H1 (cell line): ENCODE measurements at regions not wholly inside any gene's neighbourhood (a gene's known extent, or its start where the extent isn't known, plus 50 kb on each side); places are given as distances from the start of the nearest gene placed in this dataset.

ENCODE experiments used
- CTCF ChIA-PET: fragments of 300-600 bp; sonication (Branson Sonifier 250); formaldehyde crosslinking; loops from one replicate; lab custom pipeline; 2021; ENCODE audit not compliant: partially characterized antibody; lab: Charles Lee
- POLR2A ChIA-PET: fragments of 300-600 bp; sonication (Branson Sonifier 250); formaldehyde crosslinking; loops from one replicate; lab custom pipeline; 2021; ENCODE audit warnings: inconsistent platforms; ENCODE audit not compliant: partially characterized antibody; lab: Charles Lee
- DNase-seq, 2 experiments: peaks; one replicate each; pipeline versions ENCODE4 v3.0.0 to v3.0.0-alpha.2; 2010 to 2022; ENCODE audit warnings: low spot score in 2 of 2, low read depth in 1 of 2, mixed read lengths in 1 of 2
- FAIRE-seq: peaks from 2 replicates; lab custom pipeline; 2011; peaks lifted over from hg19 to GRCh38; lab: Jason Lieb, UNC
- H2AFZ ChIP-seq: 2 replicates; pipeline ENCODE4 v1.8.1; 2012; ENCODE audit warnings: low read length, inconsistent platforms
- H2AK5ac ChIP-seq: 2 replicates; pipeline ENCODE4 v1.6.1; 2013; ENCODE audit warnings: low read depth, low read length
- H2BK120ac ChIP-seq: replicated peaks from 2 replicates; pipeline ENCODE3; 2013; ENCODE audit warnings: low read depth, low read length, inconsistent platforms
- H2BK12ac ChIP-seq: 2 replicates; pipeline ENCODE4 v1.6.1; 2013; ENCODE audit warnings: low read depth, low read length
- H2BK15ac ChIP-seq: 2 replicates; pipeline ENCODE4 v1.6.1; 2013; ENCODE audit warnings: low read length
- H2BK20ac ChIP-seq: 2 replicates; pipeline ENCODE4 v1.6.1; 2013; ENCODE audit warnings: low read length
- H2BK5ac ChIP-seq: 2 replicates; pipeline ENCODE4 v1.6.1; 2013; ENCODE audit warnings: low read depth, low read length
- H3K14ac ChIP-seq: 2 replicates; pipeline ENCODE4 v1.6.1; 2013; ENCODE audit warnings: inconsistent platforms; ENCODE audit not compliant: insufficient read length
- H3K18ac ChIP-seq: 2 replicates; pipeline ENCODE4 v1.6.1; 2013; ENCODE audit warnings: low read length; ENCODE audit errors: extremely low read depth
- H3K23ac ChIP-seq: 2 replicates; pipeline ENCODE4 v1.6.1; 2013; ENCODE audit warnings: inconsistent platforms; ENCODE audit not compliant: insufficient read length
- H3K23me2 ChIP-seq: 2 replicates; pipeline ENCODE4 v1.6.1; 2013; ENCODE audit warnings: low read depth, low read length
- H3K27ac ChIP-seq: 2 replicates; pipeline ENCODE4 v1.6.1; 2011; ENCODE audit warnings: low read depth, low read length, inconsistent platforms
- H3K27me3 ChIP-seq, 4 experiments: replicated peaks in 1 of 4; 1 replicate in 1 of 4; 2 replicates in 3 of 4; pipeline versions ENCODE4 v1.6.1 to v1.8.1; 2011 to 2013; ENCODE audit warnings: low read length in 3 of 4, mild to moderate bottlenecking in 3 of 4, inconsistent platforms in 2 of 4, mixed read lengths in 2 of 4, moderate library complexity in 1 of 4; ENCODE audit not compliant: control insufficient read depth in 3 of 4, insufficient read depth in 3 of 4; ENCODE audit errors: extremely low read depth in 1 of 4
- H3K36me3 ChIP-seq, 4 experiments: 2 replicates each; pipeline versions ENCODE4 v1.6.1 to v1.8.1; 2011 to 2013; ENCODE audit warnings: mild to moderate bottlenecking in 4 of 4, low read length in 3 of 4, moderate library complexity in 2 of 4, control low read depth in 1 of 4, inconsistent platforms in 1 of 4; ENCODE audit not compliant: insufficient read depth in 4 of 4, control insufficient read depth in 2 of 4
- H3K4ac ChIP-seq: replicated peaks from 2 replicates; pipeline ENCODE3; 2013; ENCODE audit warnings: low read length, low read depth, mixed read lengths, inconsistent platforms; ENCODE audit not compliant: insufficient read length
- H3K4me1 ChIP-seq, 4 experiments: replicated peaks in 1 of 4; 1 replicate in 1 of 4; 2 replicates in 3 of 4; pipeline versions ENCODE4 v1.6.1 to v1.8.1; 2011 to 2013; ENCODE audit warnings: low read length in 3 of 4, inconsistent platforms in 2 of 4, mixed read lengths in 1 of 4; ENCODE audit not compliant: insufficient read depth in 4 of 4, control insufficient read depth in 3 of 4
- H3K4me2 ChIP-seq, 2 experiments: 2 replicates each; pipeline versions ENCODE4 v1.6.1 to v1.8.1; 2011 to 2013; ENCODE audit warnings: low read depth in 2 of 2, low read length in 2 of 2, control low read depth in 1 of 2, inconsistent platforms in 1 of 2, mild to moderate bottlenecking in 1 of 2; ENCODE audit not compliant: insufficient read depth in 1 of 2
- H3K4me3 ChIP-seq, 4 experiments: fragments of 200-600, 300-600 bp in 1 of 4; sonication (generic), shearing (Covaris generic), sonication (Bioruptor Twin) in 1 of 4; 2 replicates each; pipeline versions ENCODE4 v1.5.1 to v1.8.1; 2011 to 2016; ENCODE audit warnings: low read length in 4 of 4, low read depth in 3 of 4, control low read depth in 2 of 4, inconsistent platforms in 2 of 4, mild to moderate bottlenecking in 2 of 4, mixed read lengths in 1 of 4, moderate library complexity in 1 of 4; ENCODE audit not compliant: insufficient read depth in 2 of 4; ENCODE audit errors: extremely low read depth in 1 of 4
- H3K56ac ChIP-seq: replicated peaks from 2 replicates; pipeline ENCODE3; 2013; ENCODE audit warnings: low read depth, mild to moderate bottlenecking, mixed read lengths, low read length, inconsistent platforms; ENCODE audit not compliant: insufficient read length
- H3K79me1 ChIP-seq: 2 replicates; pipeline ENCODE4 v1.6.1; 2013; ENCODE audit warnings: low read depth, low read length, control low read depth
- H3K79me2 ChIP-seq, 2 experiments: 2 replicates each; pipeline versions ENCODE4 v1.6.1 to v1.8.1; 2012 to 2013; ENCODE audit warnings: low read length in 2 of 2, mild to moderate bottlenecking in 2 of 2, inconsistent platforms in 1 of 2; ENCODE audit not compliant: insufficient read depth in 2 of 2, control insufficient read depth in 1 of 2
- H3K9ac ChIP-seq, 4 experiments: replicated peaks in 1 of 4; 1 replicate in 1 of 4; 2 replicates in 3 of 4; pipeline versions ENCODE4 v1.6.1 to v1.8.1; 2011 to 2013; ENCODE audit warnings: low read depth in 3 of 4, low read length in 3 of 4, control low read depth in 2 of 4, mild to moderate bottlenecking in 2 of 4, moderate library complexity in 2 of 4, inconsistent platforms in 1 of 4; ENCODE audit errors: extremely low read depth in 1 of 4
- H3K9me3 ChIP-seq, 2 experiments: 2 replicates each; pipeline versions ENCODE4 v1.6.1 to v1.8.1; 2012 to 2013; ENCODE audit warnings: mild to moderate bottlenecking in 2 of 2, moderate library complexity in 2 of 2, control low read depth in 1 of 2, inconsistent platforms in 1 of 2, low read depth in 1 of 2, low read length in 1 of 2, mixed read lengths in 1 of 2; ENCODE audit not compliant: insufficient read depth in 2 of 2
- H4K20me1 ChIP-seq, 2 experiments: replicated peaks in 1 of 2; 2 replicates each; pipeline versions ENCODE3 to v1.8.1; 2011 to 2013; ENCODE audit warnings: inconsistent platforms in 2 of 2, low read length in 2 of 2, mild to moderate bottlenecking in 1 of 2; ENCODE audit not compliant: insufficient read depth in 2 of 2, control insufficient read depth in 1 of 2
- H4K5ac ChIP-seq: 2 replicates; pipeline ENCODE4 v1.6.1; 2013; ENCODE audit warnings: low read length, low read depth, mixed read lengths, inconsistent platforms; ENCODE audit not compliant: insufficient read length
- H4K8ac ChIP-seq: 2 replicates; pipeline ENCODE4 v1.8.0; 2013; ENCODE audit warnings: mild to moderate bottlenecking, moderate library complexity, low read length, inconsistent platforms; ENCODE audit not compliant: insufficient read depth; ENCODE audit errors: extremely low read depth
- H4K91ac ChIP-seq: replicated peaks from 2 replicates; pipeline ENCODE3; 2013; ENCODE audit warnings: low read length, mixed read lengths, inconsistent platforms; ENCODE audit not compliant: insufficient read length
- CBX8 ChIP-seq: fragments of 300-800, 300-1000 bp; sonication (generic); IDR thresholded peaks from 2 replicates; pipeline ENCODE4 v1.7.1; 2016; ENCODE audit warnings: low read depth, low read length, borderline replicate concordance
- CTCF ChIP-seq, 3 experiments: IDR thresholded peaks; 1 replicate in 2 of 3; 2 replicates in 1 of 3; pipeline versions ENCODE4 v1.5.1 to v1.6.1; 2011; ENCODE audit warnings: low read length in 3 of 3, mild to moderate bottlenecking in 3 of 3, inconsistent platforms in 2 of 3, low read depth in 1 of 3, moderate library complexity in 1 of 3; ENCODE audit not compliant: insufficient read depth in 1 of 3; ENCODE audit errors: control extremely low read depth in 1 of 3
- SP2 ChIP-seq: IDR thresholded peaks from 2 replicates; pipeline ENCODE4 v1.6.1; 2012; ENCODE audit warnings: mild to moderate bottlenecking, low read length, inconsistent platforms
- SRF ChIP-seq: IDR thresholded peaks from 2 replicates; pipeline ENCODE4 v1.6.1; 2011; ENCODE audit warnings: mild to moderate bottlenecking, low read depth, low read length, moderate library complexity
- SUZ12 ChIP-seq: fragments of 200-600 bp; sonication (generic); IDR thresholded peaks from 2 replicates; pipeline ENCODE4 v1.6.1; 2012; ENCODE audit warnings: mild to moderate bottlenecking, inconsistent platforms, low read length, moderate library complexity, mixed read lengths
- TAF1 ChIP-seq: IDR thresholded peaks from 2 replicates; pipeline ENCODE4 v1.6.1; 2011; ENCODE audit warnings: mild to moderate bottlenecking, low read depth, low read length
- TBP ChIP-seq: IDR thresholded peaks from 2 replicates; pipeline ENCODE4 v1.6.1; 2011; ENCODE audit warnings: low read depth, low read length, improper control_type of control experiment
- ZNF274 ChIP-seq: IDR thresholded peaks from 2 replicates; pipeline ENCODE4 v1.7.0; 2012; ENCODE audit warnings: low read length, borderline replicate concordance; ENCODE audit errors: extremely low read depth
- WGBS, 2 experiments: shearing (Covaris generic) in 1 of 2; methylation state at CpG; one replicate each; pipeline versions ENCODE4 v1.1.6 to v1.1.7; 2013 to 2015; ENCODE audit warnings: low lambda C conversion rate in 2 of 2, mixed read lengths in 2 of 2, inconsistent platforms in 1 of 2, low coverage in 1 of 2, missing lambda C conversion rate in 1 of 2; ENCODE audit not compliant: insufficient replicate concordance in 2 of 2, insufficient coverage in 1 of 2, insufficient read length in 1 of 2; ENCODE audit errors: extremely low coverage in 1 of 2, missing lambda C conversion rate in 1 of 2; 5-methylcytosine and 5-hydroxymethylcytosine counted together
- TF ChIP-seq, protein P1 (sequence below): IDR thresholded peaks from 2 replicates; pipeline ENCODE4 v1.6.1; 2012; ENCODE audit warnings: low read length, inconsistent platforms

DNA sequence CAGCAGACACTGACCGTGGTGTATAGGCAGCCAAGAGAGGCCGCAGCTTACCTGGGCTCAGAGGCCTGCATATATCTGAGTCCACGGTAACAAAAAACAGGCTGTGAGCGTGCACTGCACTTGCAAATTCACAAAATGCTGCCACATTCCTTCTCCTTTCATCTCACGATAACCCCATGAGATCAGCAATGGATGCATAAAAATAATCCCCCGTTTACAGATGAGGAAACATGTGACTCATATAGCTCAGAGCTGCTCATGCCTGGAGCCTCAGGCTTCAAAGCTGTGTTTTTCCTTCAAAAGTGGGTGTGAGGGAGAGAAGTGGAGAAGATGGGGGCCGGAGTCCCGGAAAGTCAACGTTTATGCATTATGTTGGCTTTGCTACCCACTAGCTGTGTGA lies 118.3 kb upstream of the FOXF1 start:
- Histone ChIP-seq H2BK20ac (no peak overlapping the region), H4K91ac (no peak overlapping the region), H2BK5ac (no peak overlapping the region), H4K5ac (no peak overlapping the region), H3K56ac (no peak overlapping the region), H4K20me1 (peaks cover 0 to 3% of the 10 kb centered on the region in 2 experiments), H3K79me2 (no peaks in the 10 kb centered on the region)
- CTCF ChIA-PET, result interaction anchor here (1.2 to 3.2 kb wide), 5 partner anchors 9 to 149 kb away, joined by 3 to 8 read pairs (median 4); no protein-coding TSS in a partner anchor
- FAIRE-seq, result no peak
- TF ChIP-seq SP2 (no peak), ZNF274 (no peak), TAF1 (no peak), CTCF (IDR thresholded peaks at IDR 0.05; ENCODE audit: control extremely low read depth in 1 of 3, insufficient read depth in 1 of 3, low read depth in 1 of 3, low read length in 3 of 3) (no peak), SRF (no peak), SUZ12 (no peak), CBX8 (no peak), TBP (no peak)
- TF ChIP-seq, protein P1, sequence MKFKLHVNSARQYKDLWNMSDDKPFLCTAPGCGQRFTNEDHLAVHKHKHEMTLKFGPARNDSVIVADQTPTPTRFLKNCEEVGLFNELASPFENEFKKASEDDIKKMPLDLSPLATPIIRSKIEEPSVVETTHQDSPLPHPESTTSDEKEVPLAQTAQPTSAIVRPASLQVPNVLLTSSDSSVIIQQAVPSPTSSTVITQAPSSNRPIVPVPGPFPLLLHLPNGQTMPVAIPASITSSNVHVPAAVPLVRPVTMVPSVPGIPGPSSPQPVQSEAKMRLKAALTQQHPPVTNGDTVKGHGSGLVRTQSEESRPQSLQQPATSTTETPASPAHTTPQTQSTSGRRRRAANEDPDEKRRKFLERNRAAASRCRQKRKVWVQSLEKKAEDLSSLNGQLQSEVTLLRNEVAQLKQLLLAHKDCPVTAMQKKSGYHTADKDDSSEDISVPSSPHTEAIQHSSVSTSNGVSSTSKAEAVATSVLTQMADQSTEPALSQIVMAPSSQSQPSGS, result no peak
- TF ChIP-seq, all 59 proteins: peak for 0
- POLR2A ChIA-PET, result no interaction called here
- no peak overlapping the region for H3K9ac ChIP-seq
- H3K4me2 ChIP-seq, result no peak overlapping the region
- no peak overlapping the region for H3K4ac ChIP-seq
- no peak for DNase-seq
- H3K27ac ChIP-seq, result no peak overlapping the region
- H3K36me3 ChIP-seq, result no peaks in the 10 kb centered on the region; a peak in 1 of 8 replicates
- H3K27me3 ChIP-seq, result no peaks in the 10 kb centered on the region
- no peak overlapping the region for H2BK12ac ChIP-seq
- no peaks in the 10 kb centered on the region for H3K79me1 ChIP-seq
- peaks cover 0 to 3% (median 0%) of the 10 kb centered on the region in 4 experiments; a peak in 1 of 7 replicates for H3K4me1 ChIP-seq
- H3K4me3 ChIP-seq, result no peak overlapping the region
- H2BK120ac ChIP-seq, result no peak overlapping the region
- no peak overlapping the region for H4K8ac ChIP-seq
- no peak overlapping the region for H2BK15ac ChIP-seq
- H3K23me2 ChIP-seq, result peaks cover 6% of the 10 kb centered on the region; the same call in 1 of the 2 replicates
- no peak overlapping the region for H3K23ac ChIP-seq
- no peak overlapping the region for H3K18ac ChIP-seq
- WGBS, 2 experiments, result 87% methylated on average over 9 of the region's 9 CpGs; no CpG with 5 or more reads in 1 of the 2 experiments
- no peak overlapping the region for H2AK5ac ChIP-seq
- H2AFZ ChIP-seq, result no peak overlapping the region
- H3K9me3 ChIP-seq, result no peaks in the 10 kb centered on the region
- H3K14ac ChIP-seq, result no peak overlapping the region
